ENCODE measurements at regions not wholly inside any gene's neighbourhood (a gene's known extent, or its start where the extent isn't known, plus 50 kb on each side); places are given as distances from the start of the nearest gene placed in this dataset.

GRCh38 chr2:41970988-41971660 lies 76.7 kb upstream of the PKDCC start:
- DNase-seq: no peak

- no peak for DNase-seq
Measured at GRCh38 chr2:41972179-41972578, 75.6 kb upstream of the PKDCC start.

GRCh38 chr2:41972819-41973218 lies 75.0 kb upstream of the PKDCC start:
- no peak for DNase-seq

GRCh38 chr2:41973871-41974270 lies 74.0 kb upstream of the PKDCC start:
- no peak for DNase-seq

- DNase-seq: no peak
Measured at GRCh38 chr2:41981417-41981816, 66.4 kb upstream of the PKDCC start.

GRCh38 chr2:41985573-41986095 lies 62.2 kb upstream of the PKDCC start:
- DNase-seq: no peak

- no peak for DNase-seq
Measured at GRCh38 chr2:41989501-41990180, 58.2 kb upstream of the PKDCC start.

- DNase-seq: no peak
Measured at GRCh38 chr2:41990245-41990644, 57.6 kb upstream of the PKDCC start.

- no peak for DNase-seq
Measured at GRCh38 chr2:41990688-41991087, 57.1 kb upstream of the PKDCC start.

- DNase-seq: no peak
Measured at GRCh38 chr2:41992056-41992642, 55.7 kb upstream of the PKDCC start.

- DNase-seq: no peak
Measured at GRCh38 chr2:41992671-41993434, 55.0 kb upstream of the PKDCC start.

GRCh38 chr2:41993435-41993925 lies 54.3 kb upstream of the PKDCC start:
- no peak for DNase-seq

GRCh38 chr2:41994233-41994637 lies 53.6 kb upstream of the PKDCC start:
- DNase-seq: no peak

- DNase-seq: no peak
Measured at GRCh38 chr2:41994661-41995060, 53.2 kb upstream of the PKDCC start.

- no peak for DNase-seq
Measured at GRCh38 chr2:41997561-41997960, 50.3 kb upstream of the PKDCC start.
